Endothelial cell of umbilical vein (primary cell): ENCODE measurements at regions not wholly inside any gene's neighbourhood (a gene's known extent, or its start where the extent isn't known, plus 50 kb on each side); places are given as distances from the start of the nearest gene placed in this dataset.

Experiments
- JUN ChIP-seq: IDR thresholded peaks from 2 replicates; pipeline ENCODE4 v1.6.1; 2011; ENCODE audit warnings: borderline replicate concordance, low read depth; ENCODE audit not compliant: insufficient read length, insufficient read depth
- POLR2A ChIP-seq: IDR thresholded peaks from 2 replicates; pipeline ENCODE4 v1.6.1; 2012; ENCODE audit warnings: low read depth, mild to moderate bottlenecking, control low read depth, low read length
- POLR2AphosphoS5 ChIP-seq: IDR thresholded peaks from 2 replicates; pipeline ENCODE4 v1.6.1; 2012; ENCODE audit warnings: low read depth, mild to moderate bottlenecking, control low read depth, low read length, moderate library complexity; ENCODE audit not compliant: insufficient read depth
- TF ChIP-seq, protein P1 (sequence below), 2 donors: IDR thresholded peaks; 1 replicate in 1 of 2; 2 replicates in 1 of 2; pipeline ENCODE4 v1.5.1; 2011; ENCODE audit warnings: low read length in 2 of 2, mild to moderate bottlenecking in 2 of 2, moderate library complexity in 2 of 2, control low read depth in 1 of 2, inconsistent platforms in 1 of 2, low read depth in 1 of 2; ENCODE audit not compliant: insufficient read depth in 1 of 2; ENCODE audit errors: extremely low read depth in 1 of 2

GRCh38 chr3:166731701-166732100, 648.4 kb downstream of the ZBBX start:
- TF ChIP-seq, protein P1, sequence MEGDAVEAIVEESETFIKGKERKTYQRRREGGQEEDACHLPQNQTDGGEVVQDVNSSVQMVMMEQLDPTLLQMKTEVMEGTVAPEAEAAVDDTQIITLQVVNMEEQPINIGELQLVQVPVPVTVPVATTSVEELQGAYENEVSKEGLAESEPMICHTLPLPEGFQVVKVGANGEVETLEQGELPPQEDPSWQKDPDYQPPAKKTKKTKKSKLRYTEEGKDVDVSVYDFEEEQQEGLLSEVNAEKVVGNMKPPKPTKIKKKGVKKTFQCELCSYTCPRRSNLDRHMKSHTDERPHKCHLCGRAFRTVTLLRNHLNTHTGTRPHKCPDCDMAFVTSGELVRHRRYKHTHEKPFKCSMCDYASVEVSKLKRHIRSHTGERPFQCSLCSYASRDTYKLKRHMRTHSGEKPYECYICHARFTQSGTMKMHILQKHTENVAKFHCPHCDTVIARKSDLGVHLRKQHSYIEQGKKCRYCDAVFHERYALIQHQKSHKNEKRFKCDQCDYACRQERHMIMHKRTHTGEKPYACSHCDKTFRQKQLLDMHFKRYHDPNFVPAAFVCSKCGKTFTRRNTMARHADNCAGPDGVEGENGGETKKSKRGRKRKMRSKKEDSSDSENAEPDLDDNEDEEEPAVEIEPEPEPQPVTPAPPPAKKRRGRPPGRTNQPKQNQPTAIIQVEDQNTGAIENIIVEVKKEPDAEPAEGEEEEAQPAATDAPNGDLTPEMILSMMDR (IDR thresholded peaks at IDR 0.05; ENCODE audit: extremely low read depth in 1 of 2, insufficient read depth in 1 of 2, low read depth in 1 of 2, low read length in 2 of 2): no peak
- no peak for TF ChIP-seq POLR2A
- TF ChIP-seq POLR2AphosphoS5: no peak
- no peak for TF ChIP-seq JUN
